Fibroblast of skin of left quadriceps (primary cell): ENCODE measurements at regions not wholly inside any gene's neighbourhood (a gene's known extent, or its start where the extent isn't known, plus 50 kb on each side); places are given as distances from the start of the nearest gene placed in this dataset.
"Not testable (repeated sequence)": the region's sequence is repeated elsewhere in the genome, so short reads cannot be mapped to it uniquely, and the experiment has no call there.

ENCODE experiments used
- DNase-seq, 2 experiments: peaks; one replicate each; pipeline ENCODE4 v3.0.0-alpha.2; 2013; ENCODE audit warnings: low read depth in 2 of 2

DNA sequence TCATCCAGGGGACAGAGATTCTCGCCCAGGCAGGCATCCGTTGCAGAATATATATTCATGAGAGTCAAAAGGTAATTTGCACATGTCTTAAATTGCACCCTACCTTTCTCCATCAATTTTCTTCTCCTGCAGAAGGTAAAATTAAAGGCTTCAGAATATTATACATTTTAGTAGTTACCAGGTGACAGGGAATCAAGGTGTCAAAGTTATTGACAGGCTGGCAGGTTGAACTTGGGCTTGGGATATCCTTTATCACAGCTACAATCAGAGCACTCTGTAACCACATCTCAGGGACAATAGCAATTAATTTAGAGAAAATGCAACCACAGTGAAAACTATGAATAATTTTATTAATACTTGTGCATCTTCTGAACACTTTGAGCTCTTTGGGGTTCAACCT is 66.9 kb upstream of the GSC start:
- DNase-seq: no peak

DNA sequence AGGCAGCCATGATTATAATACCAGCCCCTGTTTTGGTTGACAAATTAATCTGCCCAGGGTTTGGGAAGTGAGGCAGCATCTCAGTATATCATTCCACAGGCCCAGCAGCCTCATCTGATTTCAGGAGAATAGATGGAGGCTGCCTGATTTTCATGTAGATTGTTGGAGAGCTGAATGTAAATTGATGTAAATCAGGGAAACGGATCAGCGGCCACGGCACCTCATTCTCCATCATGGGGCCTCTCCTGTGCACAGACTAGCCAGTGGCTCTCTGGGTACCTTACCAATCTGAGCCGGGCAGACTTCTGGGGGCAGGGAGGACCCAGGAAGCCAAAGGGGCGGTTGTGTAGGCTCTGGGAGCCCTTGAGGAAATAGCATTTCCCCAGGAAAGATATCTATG is 63.7 kb upstream of the GSC start:
- DNase-seq: no peak

DNA sequence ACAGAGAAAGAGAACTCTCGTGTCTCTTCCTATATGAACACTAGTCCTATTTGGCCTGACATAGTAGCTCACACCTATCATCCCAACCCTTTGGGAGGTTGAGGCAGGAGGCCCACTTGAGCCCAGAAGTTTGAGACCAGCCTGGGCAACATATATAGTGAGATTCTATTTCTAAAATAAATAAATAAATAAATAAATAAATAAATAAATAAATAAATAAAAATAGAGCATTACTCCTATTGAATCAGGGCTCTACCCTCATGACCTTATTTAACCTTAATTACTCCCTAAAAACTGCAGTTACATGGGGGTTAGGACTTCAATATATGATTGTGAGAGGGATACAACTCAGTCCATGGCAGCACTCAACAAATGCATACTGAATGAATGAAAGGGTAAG is 61.2 kb upstream of the GSC start:
- no peak for DNase-seq

DNA sequence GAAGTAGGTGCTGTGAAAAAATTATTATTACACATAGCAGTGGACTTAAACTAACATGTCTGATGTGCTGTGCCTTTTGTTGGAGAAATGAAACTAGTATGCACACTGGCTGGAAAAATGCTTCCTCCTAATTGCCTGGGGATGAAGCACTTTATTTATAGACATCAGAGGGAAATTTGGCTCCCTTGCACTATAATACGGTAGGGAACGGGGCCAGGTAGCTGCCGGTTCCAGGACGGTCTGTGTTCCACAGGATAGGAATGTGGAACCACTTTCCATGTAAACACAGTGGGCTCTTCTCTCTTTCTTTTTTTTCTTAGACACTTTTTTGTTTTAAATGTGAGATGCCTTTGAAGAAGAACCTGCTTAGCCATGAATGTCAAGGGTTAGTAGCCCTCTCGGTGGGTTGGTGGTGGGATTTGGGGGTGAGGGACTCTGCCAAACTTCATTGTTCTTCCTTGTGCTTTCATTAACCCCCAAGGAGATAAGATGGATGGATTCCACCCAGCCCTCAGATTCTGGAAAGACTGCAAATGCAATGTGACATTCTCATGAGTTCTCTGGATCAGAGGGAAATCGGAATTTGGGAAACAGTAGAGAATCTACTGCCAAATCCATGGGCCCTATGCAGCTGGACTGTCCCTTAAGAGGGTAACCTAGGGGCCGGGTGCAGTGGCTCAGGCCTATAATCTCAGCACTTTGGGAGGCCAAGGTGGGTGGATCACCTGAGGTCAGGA is 58.0 kb upstream of the GSC start:
- no peak for DNase-seq

DNA sequence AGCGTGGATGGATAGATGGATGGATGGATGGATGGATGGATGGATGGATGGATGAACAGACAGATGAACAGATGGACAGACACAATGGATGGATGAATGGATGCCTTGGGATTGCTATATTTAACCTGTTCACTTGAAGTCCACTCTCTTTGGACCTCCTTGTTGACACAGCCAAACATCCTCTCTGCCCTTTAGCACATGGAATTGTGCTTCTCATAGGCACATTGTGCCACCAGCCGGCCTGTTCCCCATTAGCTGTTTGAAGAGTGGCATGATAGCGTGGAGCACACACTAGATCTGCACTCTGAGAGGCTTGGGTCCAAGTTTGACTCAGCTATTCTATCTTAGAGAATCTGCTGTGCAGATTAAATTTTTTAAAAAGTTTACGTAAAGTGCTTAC is 56.9 kb upstream of the GSC start:
- no peak for DNase-seq

DNA sequence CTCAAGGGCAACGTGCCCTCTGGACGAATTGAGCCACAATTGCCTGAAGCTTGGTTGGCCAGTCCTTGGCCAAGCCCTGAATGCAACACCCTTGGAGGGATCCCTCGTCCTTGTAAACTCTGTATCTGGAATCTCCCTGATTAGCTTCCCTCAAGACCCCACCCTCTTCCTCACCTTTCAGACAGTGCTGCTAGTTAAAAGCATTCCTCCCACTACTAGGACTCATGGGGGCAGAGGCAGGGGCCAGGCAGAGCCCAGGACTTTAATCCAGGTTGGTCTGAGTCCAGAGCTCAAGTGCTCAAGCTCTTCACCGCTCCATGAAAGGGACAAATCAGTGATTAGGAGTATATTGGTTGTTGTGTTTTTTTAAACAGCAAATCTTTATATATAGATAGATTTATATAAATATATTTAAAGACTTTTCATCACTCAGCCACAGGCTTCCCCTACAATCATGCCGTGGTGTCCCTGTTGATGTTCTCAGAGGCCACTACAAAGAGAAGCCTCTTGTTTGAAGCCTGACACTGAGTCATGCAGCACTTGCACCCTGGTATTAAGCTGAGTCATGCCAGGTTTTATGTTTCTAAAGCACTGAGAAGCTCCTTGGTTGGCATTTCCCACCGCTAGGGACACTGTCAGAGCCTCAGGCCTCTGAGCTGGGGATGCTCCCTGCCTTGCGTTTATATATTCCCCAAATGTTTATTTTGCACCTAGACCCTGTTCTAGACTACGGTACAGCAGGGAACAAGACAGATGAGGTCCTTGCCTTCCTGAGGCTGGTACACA is 53.8 kb upstream of the GSC start:
- no peak for DNase-seq

DNA sequence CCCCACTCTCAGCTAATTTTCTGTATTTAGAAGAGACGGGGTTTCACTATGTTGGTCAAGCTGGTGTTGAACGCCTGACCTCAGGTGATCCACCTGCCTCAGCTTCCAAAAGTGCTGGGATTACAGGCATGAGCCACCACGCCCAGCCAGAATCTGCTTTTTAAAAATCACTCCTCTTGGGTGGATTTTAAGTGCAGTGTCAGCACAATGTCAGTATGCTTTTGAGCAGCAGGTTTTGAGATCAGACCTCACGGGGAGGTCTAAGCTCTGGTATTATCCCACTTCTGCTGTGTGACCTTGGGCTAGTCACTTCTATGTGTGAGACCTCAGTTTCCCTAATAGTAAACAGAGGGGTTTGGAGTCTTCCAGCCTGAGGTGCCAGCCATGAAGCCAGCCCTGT is 51.8 kb upstream of the GSC start:
- DNase-seq: no peak

DNA sequence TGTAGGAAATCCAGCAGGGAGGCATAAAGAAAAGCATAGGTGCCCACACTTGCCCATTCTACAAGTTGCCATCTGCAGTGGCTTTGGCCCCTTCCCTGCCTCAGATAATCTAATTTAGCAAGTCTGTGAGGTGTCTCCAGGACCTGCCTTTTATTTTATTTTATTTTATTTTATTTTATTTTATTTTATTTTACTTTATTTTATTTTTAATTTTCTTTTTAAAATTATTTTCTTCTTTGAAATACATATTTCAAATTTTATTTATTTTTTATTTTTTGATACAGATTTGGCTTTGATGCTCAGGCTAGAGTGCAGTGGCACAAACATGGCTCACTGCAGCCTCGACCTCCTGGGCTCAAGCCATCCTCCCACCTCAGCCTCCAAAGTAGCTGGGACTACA is 51.0 kb upstream of the GSC start:
- DNase-seq: not testable (repeated sequence)
